HT1080 (cell line): ENCODE measurements at regions not wholly inside any gene's neighbourhood (a gene's known extent, or its start where the extent isn't known, plus 50 kb on each side); places are given as distances from the start of the nearest gene placed in this dataset.
"Not testable (repeated sequence)": the region's sequence is repeated elsewhere in the genome, so short reads cannot be mapped to it uniquely, and the experiment has no call there.

Experiments
- DNase-seq: peaks from one replicate; pipeline ENCODE4 v3.0.0-alpha.2; 2015; ENCODE audit warnings: low read depth

DNA sequence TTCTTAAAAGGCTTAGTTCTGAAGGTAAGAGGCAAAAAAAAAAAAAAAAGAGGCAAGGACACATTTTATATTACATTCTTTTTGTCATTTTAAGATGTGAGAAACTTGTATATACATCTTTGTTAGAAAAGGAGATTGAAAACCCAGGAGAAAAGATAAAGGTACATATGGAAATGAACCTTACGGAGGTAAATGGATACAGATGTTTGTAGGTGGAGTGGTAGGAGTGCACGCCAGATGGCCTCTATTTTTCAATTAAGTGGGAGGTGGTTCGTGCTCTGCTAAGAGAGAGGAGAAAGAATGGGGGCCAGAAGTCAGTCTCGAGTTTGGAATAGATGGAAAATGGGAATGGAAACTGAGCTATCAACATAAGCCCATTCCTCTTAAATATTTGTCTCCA lies 622.5 kb upstream of the GHITM start:
- no peak for DNase-seq

DNA sequence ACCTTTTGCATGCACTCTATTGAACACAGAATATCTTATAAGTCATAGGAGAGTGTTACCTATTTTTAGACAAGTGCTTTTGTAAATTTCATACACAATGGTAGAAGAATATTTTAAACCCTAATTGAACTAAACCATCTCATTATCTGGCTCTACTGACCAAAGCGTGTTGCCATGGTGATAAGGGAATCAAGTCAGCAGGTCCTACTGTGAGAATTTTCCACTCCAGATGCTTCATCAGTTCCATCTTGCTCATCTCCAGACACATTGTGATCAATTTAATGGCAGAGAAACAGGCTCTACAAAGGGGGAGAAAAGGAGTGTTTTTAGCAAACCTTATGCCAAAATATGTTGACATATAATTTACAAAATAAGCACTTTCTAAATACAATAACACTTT lies 621.9 kb upstream of the GHITM start:
- no peak for DNase-seq

DNA sequence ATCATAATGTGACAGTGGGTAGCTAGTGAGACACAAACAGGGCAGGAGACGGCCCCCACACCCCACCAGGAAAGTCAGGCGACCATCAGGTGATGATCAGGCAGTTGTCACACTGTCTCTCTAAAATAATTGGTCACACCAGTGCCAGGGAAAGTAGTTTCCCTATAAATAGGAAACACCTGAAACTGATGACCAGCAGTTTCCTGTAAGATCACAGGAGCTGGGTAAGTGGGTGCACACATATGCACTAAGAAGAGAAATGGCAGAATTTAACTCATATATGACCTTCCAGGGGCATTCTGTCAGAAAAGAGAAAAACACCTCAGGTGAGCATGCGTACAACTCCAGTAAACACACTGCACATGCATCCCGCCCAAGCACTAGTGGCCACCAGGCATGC lies 620.5 kb upstream of the GHITM start:
- DNase-seq = no peak

DNA sequence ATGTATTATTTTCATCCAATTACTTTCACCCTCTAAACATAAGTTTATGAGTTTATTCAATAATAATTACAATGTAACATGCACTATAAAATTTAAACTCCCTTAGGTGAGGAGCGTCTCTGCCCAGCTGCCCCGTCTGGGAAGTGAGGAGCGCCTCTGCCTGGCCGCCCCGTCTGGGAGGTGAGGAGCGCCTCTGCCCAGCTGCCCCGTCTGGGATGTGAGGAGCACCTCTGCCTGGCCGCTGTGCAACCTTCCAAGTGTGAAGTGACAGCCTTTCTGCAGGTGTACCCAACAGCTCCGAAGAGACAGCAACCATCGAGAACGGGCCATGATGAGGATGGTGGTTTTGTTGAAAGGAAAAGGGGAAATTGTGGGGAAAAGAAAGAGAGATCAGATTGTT lies 618.9 kb upstream of the GHITM start:
- DNase-seq = not testable (repeated sequence)

DNA sequence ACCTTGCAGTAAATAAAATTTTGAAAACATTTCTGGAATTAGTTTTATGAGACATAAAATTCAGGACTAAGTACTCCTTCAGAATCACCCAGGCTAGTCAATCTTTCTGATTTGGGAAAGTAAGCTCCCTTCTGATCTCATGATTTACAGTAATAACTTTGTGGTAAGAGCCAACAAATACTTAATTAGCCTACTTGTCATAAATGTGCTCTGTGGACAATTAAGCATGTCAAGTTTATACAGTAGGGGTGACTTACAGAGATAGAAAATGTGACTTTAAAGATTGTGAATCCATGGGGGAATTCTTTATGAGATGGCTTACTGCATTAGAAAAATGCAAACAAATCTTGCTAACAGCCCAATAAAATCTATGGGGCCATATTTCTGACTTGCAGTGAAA lies 616.9 kb upstream of the GHITM start:
- DNase-seq = no peak

DNA sequence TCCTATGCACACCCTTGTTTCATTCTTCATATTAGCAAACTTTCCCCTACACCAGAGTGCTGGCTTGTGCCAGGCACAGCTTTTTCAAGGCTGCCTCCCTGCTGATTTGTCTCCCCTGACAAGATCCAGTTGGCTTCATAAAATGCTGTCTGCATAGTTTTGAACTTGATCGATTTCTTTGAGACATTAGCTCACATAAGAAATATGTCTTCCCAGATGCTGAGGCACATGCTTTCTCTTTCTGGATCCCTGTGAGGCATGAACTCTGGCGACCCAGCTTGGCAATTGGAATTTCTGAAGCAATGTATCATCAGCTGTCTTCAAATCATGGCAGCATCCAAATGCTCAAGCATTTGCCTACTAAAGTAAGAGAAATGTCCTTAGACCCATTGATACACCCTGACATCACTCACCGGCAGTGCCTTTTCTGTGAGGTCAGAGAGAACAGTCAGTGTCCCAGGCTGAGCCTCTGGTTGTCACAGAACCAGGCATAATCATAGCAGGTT lies 616.4 kb upstream of the GHITM start:
- no peak for DNase-seq

DNA sequence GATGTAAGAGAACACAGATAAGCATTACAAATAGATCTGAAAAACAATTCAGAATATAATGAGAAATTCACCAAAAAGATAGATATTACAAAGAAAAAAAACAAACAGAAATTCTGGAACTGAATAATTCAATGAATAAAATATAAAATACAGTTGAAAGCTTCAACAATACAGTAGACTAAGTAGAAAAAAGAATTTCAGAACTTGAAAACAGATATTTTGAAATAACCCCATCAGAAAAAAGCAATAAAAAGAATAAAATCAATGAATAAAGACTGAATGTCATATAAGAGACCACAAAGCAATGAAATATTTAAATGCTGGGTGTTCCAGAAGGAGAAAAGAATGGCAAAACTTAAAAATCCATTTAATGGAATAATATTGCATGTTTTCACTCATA lies 611.4 kb upstream of the GHITM start:
- DNase-seq = no peak

DNA sequence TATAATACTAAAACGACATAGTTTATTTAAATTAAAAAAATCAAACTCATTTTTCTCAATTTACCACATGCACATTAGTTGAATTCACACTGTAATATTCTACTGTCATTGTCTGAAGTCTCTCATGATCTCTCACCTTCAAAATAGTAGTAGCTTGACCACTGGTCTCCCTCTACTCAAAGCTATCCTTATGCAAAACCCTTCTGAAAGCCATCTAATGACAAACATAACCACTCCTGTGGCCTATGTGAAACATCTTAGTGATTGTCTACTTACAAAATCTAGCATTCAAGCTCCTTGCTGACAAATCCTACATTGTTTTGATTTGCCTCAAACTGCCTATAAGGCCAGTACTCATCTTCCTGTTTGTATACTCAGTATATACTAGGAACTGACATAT lies 606.0 kb upstream of the GHITM start:
- no peak for DNase-seq

DNA sequence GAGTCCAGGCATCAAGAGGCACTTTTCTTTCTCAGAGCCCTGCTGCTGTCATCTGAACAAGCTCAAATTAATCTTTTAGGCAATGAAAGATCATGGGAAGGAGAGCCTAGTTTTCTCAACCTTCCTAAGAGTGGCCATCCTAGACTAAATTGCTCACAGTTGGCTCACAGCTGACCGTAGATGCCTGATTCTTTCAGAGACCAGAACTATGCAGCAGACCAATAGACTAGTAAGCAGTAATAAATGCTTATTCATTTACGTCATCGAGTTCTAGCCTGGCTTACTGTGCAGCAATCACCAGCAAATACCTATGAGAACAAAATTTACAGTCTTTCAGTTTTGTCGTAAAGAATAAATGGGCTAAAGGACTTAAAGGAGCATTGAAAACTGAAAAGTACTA lies 602.9 kb upstream of the GHITM start:
- DNase-seq = peak; percentile 38

DNA sequence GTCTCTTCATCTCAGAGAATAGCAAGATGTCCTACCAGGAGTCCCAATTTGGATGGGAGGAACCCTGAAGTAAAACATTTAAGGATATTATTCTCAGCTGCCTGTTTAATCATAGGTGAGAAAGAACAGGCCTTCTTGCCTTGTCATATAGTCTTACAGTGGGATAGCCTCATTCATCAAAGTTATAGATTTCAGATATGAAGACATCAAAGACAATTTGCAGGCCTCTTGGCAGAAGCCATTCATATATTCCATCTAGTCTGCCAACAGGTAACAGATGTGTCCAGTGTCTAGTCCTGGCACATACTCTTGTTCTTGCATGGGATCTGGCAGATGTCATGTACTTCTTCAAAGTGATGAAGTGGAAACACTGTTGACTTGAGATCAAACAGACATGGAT lies 601.3 kb upstream of the GHITM start:
- DNase-seq = no peak

DNA sequence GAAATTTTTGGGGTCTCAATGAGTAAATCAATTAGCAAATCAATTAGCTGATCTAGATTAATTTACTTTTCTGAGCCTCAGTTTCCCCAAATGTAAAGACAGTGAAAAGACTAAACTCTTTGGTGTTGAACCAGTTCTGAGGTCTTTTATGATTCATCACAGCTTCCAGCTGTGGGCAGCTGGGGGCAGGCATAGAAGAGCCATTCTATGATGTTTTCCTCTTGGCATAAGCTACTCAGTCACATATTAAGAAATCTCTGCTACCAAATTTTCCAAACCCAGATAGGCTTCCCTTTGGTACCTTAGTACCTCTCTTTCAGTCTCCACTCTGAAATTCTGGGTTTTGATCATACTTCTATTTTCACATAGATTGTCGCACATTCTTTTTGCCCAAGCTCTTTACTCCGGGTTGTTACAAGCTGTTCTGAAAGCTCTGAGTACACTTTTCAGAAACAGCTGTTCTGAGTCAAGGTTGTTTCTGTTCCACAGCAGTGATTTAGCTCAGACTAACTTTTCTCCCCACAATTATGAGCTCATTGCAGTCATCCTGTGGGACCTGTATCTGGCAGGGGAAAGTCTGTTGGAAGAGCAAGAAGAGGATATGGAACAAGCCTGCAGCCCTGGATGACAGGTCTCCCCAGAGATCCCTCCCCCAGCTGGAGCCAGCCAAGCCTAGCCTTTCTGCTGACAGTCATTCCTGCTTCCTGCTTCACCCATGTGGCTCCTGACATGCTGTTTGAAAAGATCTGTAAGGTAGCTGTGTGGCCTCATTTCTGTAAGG lies 599.6 kb upstream of the GHITM start:
- peak; percentile 54 for DNase-seq

DNA sequence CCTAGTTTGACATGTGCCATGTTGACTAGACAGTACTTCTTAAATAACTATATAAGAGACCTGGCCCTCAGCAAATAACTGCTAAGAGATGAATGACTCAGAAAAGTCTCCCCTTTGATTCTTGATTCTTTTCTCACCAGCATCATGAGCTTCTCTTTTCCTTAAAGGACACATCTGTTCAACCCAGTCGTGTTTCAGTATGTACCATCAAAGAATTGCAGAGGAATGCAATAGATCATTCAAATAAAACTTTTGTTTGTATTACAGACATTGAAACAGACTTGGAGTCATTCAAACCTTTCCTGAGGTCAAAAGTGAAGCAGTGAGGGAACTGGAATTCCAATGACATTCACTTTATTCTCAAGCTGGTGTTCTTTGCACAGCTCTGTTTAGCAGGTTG lies 598.3 kb upstream of the GHITM start:
- DNase-seq = no peak

DNA sequence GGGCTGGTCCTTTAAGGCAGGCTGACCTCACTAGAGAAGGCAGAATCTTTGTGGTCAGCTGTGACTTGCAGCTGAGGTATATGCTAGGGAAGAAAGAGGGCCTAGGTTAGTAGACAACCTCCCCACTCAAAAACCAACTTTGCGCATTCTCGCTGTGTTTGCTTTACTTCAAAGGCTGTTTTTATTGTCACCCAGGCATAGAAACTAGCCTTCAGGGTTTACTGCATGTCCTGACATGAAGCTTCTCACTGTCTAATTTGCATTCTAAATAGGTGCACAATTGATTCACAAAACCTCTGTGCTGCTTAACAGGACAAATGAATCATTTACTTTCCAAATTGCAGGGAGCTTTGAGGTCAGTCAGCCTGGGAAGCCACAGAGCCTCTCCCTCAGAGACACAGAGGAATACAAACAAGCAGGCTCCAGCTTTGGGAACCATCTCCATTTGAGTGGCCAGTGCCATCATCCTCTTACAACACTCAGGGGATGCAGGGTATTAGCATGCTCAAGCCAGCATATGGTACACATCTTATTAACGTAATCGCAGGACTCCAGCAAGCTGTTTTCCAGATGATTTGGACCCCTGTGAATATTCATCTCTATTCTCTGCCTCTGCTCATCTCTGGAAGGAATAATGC lies 596.4 kb upstream of the GHITM start:
- DNase-seq = no peak

DNA sequence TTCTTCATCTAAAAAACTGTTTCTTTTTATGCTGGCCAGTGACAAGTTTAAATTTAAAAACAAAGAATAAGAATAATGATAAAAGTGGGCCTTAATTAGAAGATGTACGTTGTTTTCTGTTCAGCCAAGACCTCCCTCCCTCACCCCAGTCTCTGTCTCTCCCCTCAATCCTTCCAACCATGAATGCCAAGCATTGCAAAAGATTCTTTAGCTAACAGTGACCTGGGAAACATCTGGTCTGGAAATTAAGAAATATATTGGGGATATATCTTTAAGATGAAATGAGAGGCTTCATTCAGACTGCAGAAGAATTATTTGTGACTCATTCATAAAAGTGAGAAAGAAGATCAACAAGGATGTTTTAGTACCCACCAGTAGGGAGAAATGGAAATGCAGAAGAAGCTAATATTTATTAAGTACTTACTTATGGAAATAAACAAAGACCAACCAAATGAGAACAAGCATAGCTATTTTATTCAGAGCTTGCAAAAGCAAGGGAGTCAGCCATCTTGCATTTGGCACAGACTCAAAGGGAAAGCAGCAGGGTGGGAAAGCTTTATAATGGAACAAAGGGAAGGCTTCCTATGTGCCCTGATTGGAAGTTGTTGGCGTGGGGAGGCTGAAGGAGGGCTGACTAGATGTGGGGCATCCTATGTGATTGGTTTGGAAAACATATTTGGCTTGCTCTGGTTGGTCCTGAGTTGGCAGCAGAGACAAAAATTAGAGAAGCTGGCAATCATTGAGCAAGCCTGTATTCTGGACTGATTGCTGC lies 595.4 kb upstream of the GHITM start:
- no peak for DNase-seq

DNA sequence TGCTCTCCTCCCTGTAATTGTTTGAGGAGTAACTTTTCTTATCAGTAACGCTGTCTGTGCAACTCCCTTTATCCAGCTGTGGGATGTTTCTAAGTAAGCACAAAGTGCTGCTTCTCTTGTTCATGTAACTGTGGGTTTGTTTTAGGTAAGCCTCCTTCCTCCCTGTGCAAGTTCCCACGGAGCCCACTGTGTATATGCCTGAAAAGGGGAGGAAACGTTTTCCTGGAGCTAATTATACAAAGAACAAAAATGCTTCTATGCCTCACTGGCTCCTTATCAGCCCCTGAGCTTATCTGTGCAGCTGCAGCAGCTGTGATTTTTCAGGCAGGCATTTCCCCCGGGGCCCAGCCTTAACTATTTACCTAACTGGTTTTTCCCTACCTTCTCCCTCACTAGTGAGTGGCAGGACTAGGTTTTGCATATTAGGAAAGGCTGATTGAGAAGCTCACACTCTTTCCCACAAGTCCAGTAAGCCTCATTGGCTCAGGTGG lies 593.4 kb upstream of the GHITM start:
- no peak for DNase-seq

DNA sequence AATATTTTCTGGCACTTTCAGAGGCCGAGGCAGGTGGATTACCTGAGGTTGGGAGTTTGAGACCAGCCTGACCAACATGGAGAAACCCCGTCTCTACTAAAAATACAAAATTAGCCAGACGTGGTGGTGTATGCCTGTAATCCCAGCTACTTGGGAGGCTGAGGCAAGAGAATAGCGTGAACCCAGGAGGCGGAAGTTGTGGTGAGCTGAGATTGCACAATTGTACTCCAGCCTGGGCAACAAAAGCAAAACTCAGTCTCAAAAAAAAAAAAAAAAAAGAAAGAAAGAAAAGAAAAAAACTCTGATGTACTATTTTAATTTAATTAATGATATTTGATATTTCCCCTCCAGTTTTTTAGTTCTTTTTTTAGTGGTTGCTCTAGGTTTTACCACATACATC lies 588.1 kb upstream of the GHITM start:
- DNase-seq = not testable (repeated sequence)

DNA sequence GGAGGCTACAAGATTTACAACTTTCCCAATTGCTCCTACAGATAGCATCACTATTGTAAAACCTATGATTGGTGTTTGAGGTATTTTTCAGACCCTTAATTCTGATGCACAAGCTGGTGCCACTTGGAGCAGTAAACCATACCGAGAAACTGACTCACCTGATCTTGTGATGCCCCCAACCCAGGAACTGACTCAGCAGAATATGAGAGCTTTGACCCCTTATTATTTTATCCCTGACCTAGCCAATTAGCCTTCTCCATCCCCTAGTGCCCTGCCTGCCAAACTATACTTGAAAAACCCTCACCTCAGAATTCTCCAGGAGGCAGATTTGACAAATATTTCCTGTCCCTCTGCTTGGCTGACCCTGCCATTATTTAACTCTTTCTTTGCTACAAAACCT lies 585.9 kb upstream of the GHITM start:
- DNase-seq = peak; percentile 69

DNA sequence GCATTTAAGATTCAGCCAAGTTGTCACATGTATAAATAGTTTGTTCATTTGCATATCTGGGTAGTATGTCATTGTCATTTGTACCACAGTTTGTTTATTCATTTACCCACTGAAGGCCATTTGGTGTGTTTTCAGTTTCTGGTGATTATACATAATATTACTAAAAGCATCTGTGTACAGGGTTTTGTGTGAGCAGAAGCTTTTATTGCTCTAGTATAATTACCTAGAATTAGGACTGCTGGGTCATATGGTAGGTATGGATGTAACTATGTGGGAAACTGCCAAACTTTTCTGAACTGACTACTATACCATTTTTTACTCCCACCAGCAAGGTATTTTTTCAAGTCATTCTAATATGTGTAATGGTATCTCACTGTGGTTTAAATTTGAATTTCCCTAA lies 584.0 kb upstream of the GHITM start:
- no peak for DNase-seq

DNA sequence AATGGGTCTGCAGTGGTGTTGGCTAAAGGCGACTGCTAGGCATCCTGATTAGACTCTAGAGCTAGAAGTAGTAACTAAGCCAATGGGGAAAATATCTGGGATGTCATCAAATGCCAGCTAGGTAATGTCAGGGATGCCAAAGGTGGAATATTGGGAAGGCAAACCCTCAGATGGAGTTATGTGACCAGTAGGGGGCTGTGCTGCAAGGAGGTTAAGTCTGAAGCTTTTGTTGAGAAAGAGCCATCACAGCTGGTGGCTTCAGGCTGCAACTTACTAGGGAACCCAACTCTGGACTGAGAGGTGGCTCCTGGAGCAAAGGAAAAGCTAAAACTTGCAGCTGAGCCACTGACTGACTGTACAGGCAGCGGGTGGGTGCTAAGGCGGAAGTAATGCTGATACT lies 576.9 kb upstream of the GHITM start:
- no peak for DNase-seq

DNA sequence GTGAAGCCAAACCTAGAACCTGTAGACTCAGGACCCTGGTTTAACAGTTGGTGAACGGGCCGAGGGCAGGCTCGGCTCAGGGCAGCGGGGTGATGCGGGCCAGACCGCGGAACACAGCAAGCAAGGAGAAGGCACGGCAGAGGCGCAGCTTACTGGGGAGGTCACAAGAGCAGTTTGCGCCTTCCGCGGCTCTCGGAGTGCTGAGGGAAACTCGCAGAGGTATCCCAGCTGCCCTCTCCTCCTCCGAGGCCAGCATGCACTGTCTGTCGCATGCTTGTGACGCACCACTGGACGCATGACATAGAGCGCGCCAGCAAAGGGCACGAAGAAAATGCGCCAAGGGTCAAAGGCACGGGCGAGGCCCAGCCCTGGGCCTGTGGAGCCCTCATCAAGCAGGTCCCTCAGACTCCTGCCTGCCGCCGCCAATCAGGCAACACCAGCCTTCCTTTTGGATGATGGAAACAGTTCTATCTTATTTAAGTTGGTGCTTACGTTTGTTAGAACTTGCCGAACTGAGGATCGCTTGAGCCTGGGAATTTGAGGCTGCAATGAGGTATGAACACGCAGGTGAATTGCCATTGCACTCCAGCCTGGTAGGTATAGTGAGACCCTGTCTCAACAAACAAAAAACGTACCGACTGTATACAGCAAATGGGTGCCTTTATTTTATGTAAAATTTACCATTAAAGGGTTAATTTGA lies 574.3 kb upstream of the GHITM start:
- no peak for DNase-seq

DNA sequence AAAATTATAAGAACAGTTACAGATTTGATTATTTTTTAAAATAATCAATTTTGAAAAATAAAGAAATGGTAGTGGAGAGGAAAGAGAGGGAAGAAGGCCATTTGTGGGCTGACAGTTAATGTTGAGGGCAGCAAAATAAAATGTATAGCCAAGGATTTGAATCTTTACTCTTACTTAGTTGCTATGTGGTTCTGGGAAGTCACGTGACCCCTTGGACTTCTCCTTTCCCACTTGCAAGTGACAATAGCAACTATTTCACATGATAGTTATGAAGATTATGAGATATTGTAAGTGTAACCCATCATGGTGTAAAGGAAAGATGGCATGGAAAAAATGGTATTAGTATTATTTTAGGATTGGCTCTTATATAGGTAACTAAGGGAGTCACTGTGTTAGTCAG lies 567.3 kb upstream of the GHITM start:
- no peak for DNase-seq

DNA sequence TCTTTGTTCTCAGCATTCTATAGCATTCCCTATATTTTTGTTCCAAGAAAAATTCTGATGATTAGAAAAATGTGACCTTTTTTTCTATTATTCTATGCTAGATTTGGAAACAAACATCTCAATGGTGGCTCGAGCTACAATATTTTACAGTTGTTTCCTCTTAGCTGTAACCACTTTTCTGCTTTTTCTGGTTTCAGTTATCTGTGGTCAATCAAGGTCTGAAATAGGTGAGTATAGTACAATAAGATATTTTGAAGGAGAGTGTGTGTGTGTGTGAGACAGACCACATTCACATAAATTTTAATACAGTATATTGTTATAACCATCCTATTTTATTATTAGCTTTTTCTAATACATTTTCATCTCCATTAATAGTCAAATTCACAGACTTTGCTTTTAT lies 564.5 kb upstream of the GHITM start:
- DNase-seq = no peak
